ENCODE measurements at regions not wholly inside any gene's neighbourhood (a gene's known extent, or its start where the extent isn't known, plus 50 kb on each side); places are given as distances from the start of the nearest gene placed in this dataset.
"Not testable (repeated sequence)": the region's sequence is repeated elsewhere in the genome, so short reads cannot be mapped to it uniquely, and the experiment has no call there.

DNA sequence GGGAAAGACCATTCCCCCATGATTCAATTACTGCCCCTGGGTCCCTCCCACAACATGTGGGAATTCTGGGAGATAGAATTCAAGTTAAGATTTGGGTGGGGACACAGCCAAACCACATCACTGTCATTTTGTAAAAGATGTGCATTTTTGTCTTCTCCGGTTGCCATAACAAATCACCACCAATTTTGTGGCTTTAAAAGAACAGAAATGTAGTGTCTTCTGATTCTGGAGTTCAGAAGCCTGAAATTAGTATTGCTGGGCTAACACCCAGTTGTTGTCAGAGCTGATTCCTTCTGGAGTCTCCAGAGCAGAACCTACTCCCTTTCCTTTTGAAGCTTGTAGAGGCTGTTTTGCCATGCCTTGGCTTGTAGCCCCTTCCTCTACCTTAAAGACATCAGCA, 54.1 kb upstream of the DHRSX start:
- H3K36me3 Mint-ChIP-seq: no peaks in the 10 kb centered on the region
- H3K9me3 Mint-ChIP-seq: peaks cover 3% of the 10 kb centered on the region
- H3K27ac Mint-ChIP-seq: no peak overlapping the region

DNA sequence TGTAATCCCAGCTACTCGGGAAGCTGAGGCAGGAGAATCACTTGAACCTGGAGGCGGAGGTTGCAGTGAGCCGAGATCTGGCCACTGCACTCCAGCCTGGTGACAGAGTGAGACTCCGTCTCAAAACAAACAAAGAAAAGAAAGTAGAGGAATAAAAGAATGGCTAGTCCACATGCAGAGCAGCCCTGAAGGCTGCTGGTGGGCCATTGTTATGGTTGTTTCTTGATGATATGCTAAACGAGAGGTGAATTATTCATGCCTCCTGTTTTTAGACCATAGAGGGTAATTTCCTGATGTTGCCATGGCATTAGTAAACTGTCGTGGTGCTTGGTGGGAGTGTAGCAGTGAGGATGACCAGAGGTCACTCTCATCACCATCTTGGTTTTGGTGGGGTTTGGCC, 53.3 kb upstream of the DHRSX start:
- H3K36me3 Mint-ChIP-seq, H3K9me3 Mint-ChIP-seq, ATAC-seq, H3K27ac Mint-ChIP-seq, H3K4me3 Mint-ChIP-seq, H3K4me1 Mint-ChIP-seq: not testable (repeated sequence)
- peaks cover 61% of the 10 kb centered on the region for H3K27me3 Mint-ChIP-seq

More for the DNA sequence above, 54.1 kb upstream of the DHRSX start:
- H3K27me3 Mint-ChIP-seq: peaks cover 59% of the 10 kb centered on the region
- H3K4me3 Mint-ChIP-seq: no peak overlapping the region
- peaks cover 6% of the 10 kb centered on the region for H3K4me1 Mint-ChIP-seq
- no peak for ATAC-seq

DNA sequence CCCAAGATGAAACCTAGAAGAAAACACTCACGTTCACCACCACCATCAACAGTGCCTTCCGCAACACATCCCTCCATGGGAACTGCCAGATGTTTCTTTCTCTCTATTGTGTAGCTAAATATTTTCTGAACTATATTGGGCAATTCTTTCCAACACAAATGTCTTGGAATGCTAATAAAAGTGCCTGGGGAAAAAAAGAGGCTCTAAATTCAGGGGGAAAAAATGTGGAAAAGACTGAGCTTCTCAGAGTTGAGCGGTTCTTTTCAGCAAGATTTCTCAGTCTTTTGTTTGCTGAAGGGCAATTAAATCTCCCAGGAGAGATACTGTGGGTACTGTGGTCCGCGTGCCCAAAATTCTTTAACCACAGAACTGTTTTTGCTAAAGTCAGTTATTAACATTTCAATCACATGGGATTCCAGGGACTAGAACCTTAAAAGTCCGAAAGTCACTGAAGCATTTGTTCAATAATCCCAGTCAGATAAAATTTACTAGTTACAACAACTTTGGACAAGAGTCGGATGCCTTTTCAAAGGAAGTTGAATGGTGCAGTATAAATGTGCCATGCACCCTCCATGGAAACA, 51.9 kb upstream of the DHRSX start:
- no peak for ATAC-seq
- H3K4me3 Mint-ChIP-seq: no peak overlapping the region
- H3K27me3 Mint-ChIP-seq: peaks cover 58% of the 10 kb centered on the region
- no peak overlapping the region for H3K27ac Mint-ChIP-seq
- peaks cover 6% of the 10 kb centered on the region for H3K4me1 Mint-ChIP-seq
- no peaks in the 10 kb centered on the region for H3K9me3 Mint-ChIP-seq
- H3K36me3 Mint-ChIP-seq: no peaks in the 10 kb centered on the region

DNA sequence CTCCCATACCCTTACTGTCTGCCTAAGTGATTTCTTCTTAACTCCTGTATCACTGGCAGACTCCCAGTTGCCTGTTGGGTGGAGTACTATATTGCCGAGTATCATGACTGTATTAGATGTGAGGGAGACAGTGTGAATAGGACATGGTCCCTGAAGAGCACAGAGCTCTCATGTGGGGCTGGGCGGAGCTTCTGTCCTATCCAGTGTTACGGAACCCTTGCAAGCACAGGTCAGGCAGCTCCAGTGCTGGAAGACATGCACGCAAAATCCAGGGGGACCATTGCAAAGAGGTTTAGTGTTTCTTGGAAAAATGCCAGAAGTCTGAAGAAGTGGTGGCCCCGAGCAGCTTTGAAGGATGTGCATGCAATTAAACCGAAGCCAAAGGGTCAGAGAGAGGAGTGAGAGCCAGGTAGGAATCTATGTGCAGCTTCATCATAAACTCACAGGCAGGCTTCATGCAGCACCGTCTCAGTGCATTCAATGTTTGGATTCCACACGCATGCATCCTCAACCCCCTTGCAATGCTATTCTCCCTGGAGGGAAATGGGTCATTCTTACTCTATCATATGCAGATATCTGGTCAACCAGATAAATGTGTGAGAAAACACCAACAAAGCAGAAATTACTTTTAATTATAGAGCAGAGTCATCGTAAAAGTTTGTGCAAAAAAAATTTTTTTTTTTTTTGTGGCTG, 49.7 kb upstream of the DHRSX start:
- peaks cover 56% of the 10 kb centered on the region for H3K27me3 Mint-ChIP-seq
- no peak overlapping the region for H3K27ac Mint-ChIP-seq
- H3K36me3 Mint-ChIP-seq: peaks cover 6% of the 10 kb centered on the region
- H3K4me1 Mint-ChIP-seq: peaks cover 6% of the 10 kb centered on the region
- peaks cover 7% of the 10 kb centered on the region for H3K9me3 Mint-ChIP-seq
- no peak for ATAC-seq
- H3K4me3 Mint-ChIP-seq: no peak overlapping the region
